GM23338 (cell line): ENCODE measurements at regions not wholly inside any gene's neighbourhood (a gene's known extent, or its start where the extent isn't known, plus 50 kb on each side); places are given as distances from the start of the nearest gene placed in this dataset. TPM values are rescaled to one million over a fixed set of nuclear protein-coding genes. Genes with fewer than 3 reads are reported as not detected.

Source experiments
- small RNA-seq: library from RNA; depleted of rRNA; stranded (forward); fragments of <200 nt; gene quantifications from one replicate; pipeline ENCODE3, GENCODE V24; 2014; ENCODE audit warnings: low replicate concordance

Small RNA genes in the stretch of these regions (small RNA-seq; reads per million reads assigned to genes)
- gene RF00394: not detected
